ENCODE measurements at regions not wholly inside any gene's neighbourhood (a gene's known extent, or its start where the extent isn't known, plus 50 kb on each side); places are given as distances from the start of the nearest gene placed in this dataset.
"Not testable (repeated sequence)": the region's sequence is repeated elsewhere in the genome, so short reads cannot be mapped to it uniquely, and the experiment has no call there.

DNA sequence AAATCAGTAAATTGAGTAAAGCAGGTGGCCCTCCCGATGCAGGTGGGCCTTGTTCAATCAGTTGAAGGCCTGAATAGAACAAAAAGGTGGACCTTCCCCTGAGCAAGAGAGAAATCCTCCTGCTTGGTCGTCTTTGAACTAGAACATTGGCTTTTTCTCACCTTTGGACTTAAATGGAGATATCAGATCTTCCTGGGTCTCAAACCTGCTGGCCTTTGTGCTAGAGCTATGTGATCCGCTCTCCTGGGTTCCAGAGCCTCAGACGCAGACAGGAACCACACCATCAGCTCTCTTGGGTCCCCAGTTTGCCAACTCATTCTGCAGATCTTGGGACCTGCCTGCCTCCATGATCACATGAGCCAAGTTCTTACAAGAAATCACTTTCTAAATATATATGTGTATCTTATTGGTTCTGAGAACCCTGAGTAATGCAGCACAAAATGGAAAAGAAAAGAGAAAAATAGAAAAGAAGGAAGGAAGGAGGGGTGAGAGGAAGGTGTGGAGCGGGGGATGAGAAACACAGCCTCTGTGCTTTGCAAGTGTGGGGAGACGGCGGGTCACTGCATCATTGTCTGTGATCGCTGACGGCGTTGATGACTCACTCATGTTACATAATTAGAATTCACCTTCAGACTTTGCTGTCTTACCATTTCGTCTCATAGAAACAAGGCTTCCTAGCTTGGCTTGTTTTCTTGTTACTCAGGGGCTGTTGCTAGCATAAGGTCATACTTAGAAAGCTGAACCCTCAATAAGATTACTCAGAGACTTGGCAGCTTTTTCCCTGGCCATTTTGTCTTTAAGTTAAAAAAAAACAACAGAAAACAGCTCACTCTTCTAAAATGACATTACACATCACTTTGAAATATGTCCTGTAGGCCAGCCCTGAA lies 85.7 kb upstream of the NEDD9 start:
- Histone ChIP-seq H3K9me3 (ENCODE audit: low read depth, low read length) (no peaks in the 10 kb centered on the region), H3K4me1 (ENCODE audit: insufficient read depth, low read length) (peaks cover 29% of the 10 kb centered on the region), H3K27me3 (ENCODE audit: insufficient read depth, low read length) (no peaks in the 10 kb centered on the region), H3K4me3 (ENCODE audit: low read length) (no peak overlapping the region)

DNA sequence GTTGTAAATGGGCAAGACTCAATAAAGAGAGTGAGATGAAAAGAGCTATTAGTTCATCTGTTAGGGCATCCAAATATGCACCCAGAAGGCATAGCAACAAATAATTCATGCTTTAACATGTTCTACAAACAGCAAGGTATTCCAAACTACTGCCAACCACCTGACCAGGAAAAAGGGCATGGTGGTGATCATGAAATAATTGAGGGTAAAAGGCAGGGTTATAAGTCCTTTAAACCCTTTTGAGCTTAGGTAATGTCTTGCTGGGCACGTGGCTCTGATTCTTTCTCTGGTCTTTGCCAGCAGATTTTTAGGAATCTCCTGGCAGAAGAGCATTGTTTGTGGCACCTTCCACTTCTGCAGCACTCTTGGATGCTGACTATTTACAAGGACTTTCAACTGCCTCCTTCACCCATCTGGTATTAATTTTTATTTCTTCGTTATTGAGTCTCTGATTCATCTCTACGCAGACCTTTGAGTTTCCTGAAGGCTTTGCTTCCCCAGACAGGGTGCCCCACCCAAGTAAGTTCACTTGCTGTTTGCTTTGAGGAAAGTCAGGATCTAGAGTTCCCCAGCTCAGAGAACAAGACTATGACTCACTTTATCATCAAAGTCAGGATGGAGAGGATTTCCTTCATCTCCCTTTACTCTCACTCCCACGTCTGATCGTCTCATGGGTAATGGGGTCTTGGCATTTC lies 83.4 kb upstream of the NEDD9 start:
- Histone ChIP-seq H3K9me3 (ENCODE audit: low read depth, low read length) (no peaks in the 10 kb centered on the region), H3K27me3 (ENCODE audit: insufficient read depth, low read length) (no peaks in the 10 kb centered on the region), H3K4me1 (ENCODE audit: insufficient read depth, low read length) (peaks cover 24% of the 10 kb centered on the region), H3K4me3 (ENCODE audit: low read length) (no peak overlapping the region)

DNA sequence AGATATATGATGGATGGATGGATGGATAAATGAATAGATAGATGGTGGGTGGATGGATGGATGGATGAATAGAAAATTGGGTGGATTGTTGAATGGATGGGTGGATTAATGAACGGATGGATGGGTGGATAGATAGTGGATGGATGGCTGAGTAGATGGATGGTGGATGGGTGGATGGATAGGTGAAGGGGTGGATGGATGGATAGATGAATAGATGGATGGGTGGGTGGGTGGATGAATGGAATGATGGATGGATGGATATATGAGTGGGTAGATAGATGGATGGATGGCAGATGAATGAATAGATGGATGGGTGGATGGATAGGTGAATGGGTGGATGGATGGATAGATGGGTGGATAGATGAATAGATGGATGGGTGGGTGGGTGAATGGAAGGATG lies 80.7 kb upstream of the NEDD9 start:
- H3K4me3 ChIP-seq (ENCODE audit: low read length) = no peak overlapping the region

DNA sequence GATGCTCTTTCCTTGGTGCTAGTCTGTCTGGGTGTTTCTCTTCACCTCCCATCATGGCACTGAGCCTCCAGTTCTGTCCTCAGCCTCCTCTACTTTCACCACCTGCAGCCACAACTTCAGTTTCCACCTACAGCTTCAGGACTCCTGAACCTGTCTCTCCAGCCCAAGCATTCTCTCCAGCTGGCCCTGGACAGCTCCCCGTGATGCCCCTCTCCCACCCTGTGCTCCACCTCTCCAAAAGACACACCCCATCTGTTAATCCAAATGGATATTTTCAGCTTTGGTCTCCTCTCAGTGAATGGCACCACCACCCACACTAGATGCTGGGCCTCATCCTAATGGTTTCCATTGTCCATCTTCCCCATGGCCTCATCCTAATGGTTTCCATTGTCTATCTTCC lies 79.5 kb upstream of the NEDD9 start:
- H3K4me3 ChIP-seq (ENCODE audit: low read length) = no peak overlapping the region
- H3K4me1 ChIP-seq (ENCODE audit: insufficient read depth, low read length) = peaks cover 17% of the 10 kb centered on the region
- H3K27me3 ChIP-seq (ENCODE audit: insufficient read depth, low read length) = no peaks in the 10 kb centered on the region
- no peaks in the 10 kb centered on the region for H3K9me3 ChIP-seq (ENCODE audit: low read depth, low read length)

More for the DNA sequence above, 80.7 kb upstream of the NEDD9 start:
- no peaks in the 10 kb centered on the region for H3K27me3 ChIP-seq (ENCODE audit: insufficient read depth, low read length)
- no peaks in the 10 kb centered on the region for H3K9me3 ChIP-seq (ENCODE audit: low read depth, low read length)
- H3K4me1 ChIP-seq (ENCODE audit: insufficient read depth, low read length) = peaks cover 23% of the 10 kb centered on the region

- Histone ChIP-seq H3K27me3 (ENCODE audit: insufficient read depth, low read length) (no peaks in the 10 kb centered on the region), H3K9me3 (ENCODE audit: low read depth, low read length) (no peaks in the 10 kb centered on the region), H3K4me3 (ENCODE audit: low read length) (no peak overlapping the region), H3K4me1 (ENCODE audit: insufficient read depth, low read length) (peaks cover 17% of the 10 kb centered on the region)
Observed at GRCh38 chr6:11309947-11310665, 77.6 kb upstream of the NEDD9 start.

GRCh38 chr6:11307226-11307625 lies 74.8 kb upstream of the NEDD9 start:
- Histone ChIP-seq H3K9me3 (ENCODE audit: low read depth, low read length) (no peaks in the 10 kb centered on the region), H3K27me3 (ENCODE audit: insufficient read depth, low read length) (no peaks in the 10 kb centered on the region), H3K4me3 (ENCODE audit: low read length) (no peak overlapping the region), H3K4me1 (ENCODE audit: insufficient read depth, low read length) (peaks cover 17% of the 10 kb centered on the region)

DNA sequence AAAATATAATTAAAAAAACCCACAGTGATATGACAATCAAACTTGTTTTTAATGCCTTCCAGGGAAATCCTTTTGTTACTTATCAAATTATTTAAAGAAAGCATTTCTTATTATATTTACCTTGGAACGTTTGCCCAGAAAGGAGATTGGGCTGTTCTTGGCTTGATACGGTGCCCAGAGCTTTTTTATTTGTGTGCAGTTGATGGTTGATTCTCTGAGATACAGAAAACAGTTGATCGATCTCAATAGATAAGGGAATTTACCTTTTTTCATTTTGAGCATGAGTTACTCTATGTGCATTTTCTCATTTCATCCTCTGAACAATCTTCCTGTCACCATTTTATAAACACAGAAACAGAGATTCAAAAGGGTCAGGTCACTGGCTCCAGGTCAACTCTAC lies 72.5 kb upstream of the NEDD9 start:
- Histone ChIP-seq H3K4me1 (ENCODE audit: insufficient read depth, low read length) (peaks cover 2% of the 10 kb centered on the region), H3K27me3 (ENCODE audit: insufficient read depth, low read length) (no peaks in the 10 kb centered on the region), H3K4me3 (ENCODE audit: low read length) (no peak overlapping the region), H3K9me3 (ENCODE audit: low read depth, low read length) (no peaks in the 10 kb centered on the region)

DNA sequence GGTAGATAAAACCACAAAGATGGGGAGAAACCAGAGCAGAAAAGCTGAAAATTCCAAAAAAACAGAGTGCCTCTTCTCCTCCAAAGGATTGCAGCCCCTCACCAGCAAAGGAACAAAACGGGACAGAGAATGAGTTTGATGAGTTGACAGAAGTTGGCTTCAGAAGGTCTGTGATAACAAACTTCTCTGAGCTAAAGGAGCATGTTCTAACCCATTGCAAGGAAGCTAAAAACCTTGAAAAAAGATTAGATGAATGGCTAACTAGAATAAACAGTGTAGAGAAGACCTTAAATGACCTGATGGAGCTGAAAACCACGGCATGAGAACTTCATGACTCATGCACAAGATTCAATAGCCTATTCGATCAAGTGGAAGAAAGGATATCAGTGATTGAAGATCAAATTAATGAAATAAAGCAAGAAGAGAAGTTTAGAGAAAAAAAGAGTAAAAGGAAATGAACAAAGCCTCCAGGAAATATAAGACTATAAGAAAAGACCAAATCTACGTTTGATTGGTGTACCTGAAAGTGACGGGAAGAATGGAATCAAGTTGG lies 67.5 kb upstream of the NEDD9 start:
- H3K4me3 ChIP-seq (ENCODE audit: low read length); H3K4me1 ChIP-seq (ENCODE audit: insufficient read depth, low read length); H3K27me3 ChIP-seq (ENCODE audit: insufficient read depth, low read length); H3K9me3 ChIP-seq (ENCODE audit: low read depth, low read length): not testable (repeated sequence)

DNA sequence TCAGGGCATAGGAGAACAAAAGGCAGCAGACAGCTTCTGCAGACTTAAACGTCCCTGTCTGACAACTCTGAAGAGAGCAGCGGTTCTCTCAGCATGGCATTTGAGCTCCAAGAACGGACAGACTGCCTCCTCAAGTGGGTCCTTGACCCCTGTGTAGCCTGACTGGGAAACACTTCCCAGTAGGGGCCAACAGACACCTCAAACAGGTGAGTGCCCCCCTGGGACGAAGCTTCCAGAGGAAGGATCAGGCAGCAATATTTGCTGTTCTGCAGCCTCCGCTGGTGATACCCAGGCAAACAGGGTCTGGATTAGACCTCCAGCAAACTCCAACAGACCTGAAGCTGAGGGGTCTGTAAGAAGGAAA lies 66.9 kb upstream of the NEDD9 start:
- H3K9me3 ChIP-seq (ENCODE audit: low read depth, low read length); H3K4me3 ChIP-seq (ENCODE audit: low read length); H3K27me3 ChIP-seq (ENCODE audit: insufficient read depth, low read length); H3K4me1 ChIP-seq (ENCODE audit: insufficient read depth, low read length): not testable (repeated sequence)

- Histone ChIP-seq H3K4me1 (ENCODE audit: insufficient read depth, low read length) (peaks cover 9% of the 10 kb centered on the region), H3K9me3 (ENCODE audit: low read depth, low read length) (no peaks in the 10 kb centered on the region), H3K4me3 (ENCODE audit: low read length) (no peak overlapping the region), H3K27me3 (ENCODE audit: insufficient read depth, low read length) (no peaks in the 10 kb centered on the region)
Observed at GRCh38 chr6:11298651-11299420, 66.4 kb upstream of the NEDD9 start.

DNA sequence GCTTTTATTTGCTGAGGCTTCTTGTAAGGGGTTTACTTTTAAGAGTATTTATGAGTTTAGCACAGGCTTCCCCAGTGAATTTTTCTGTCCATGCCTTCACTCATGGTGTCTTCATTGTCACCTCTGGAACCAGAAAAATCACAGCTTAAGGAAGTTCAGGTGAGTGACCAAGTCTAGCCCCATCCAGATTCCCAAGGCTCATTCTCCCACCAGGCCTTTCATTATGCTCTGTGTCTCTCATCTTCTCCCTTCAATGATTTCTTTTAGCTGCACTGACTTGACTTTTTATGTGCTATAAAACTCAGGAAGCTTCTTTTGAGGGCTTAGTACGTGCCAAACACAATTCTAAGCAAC lies 64.9 kb upstream of the NEDD9 start:
- Histone ChIP-seq H3K4me3 (ENCODE audit: low read length) (no peak overlapping the region), H3K4me1 (ENCODE audit: insufficient read depth, low read length) (peaks cover 17% of the 10 kb centered on the region), H3K9me3 (ENCODE audit: low read depth, low read length) (no peaks in the 10 kb centered on the region), H3K27me3 (ENCODE audit: insufficient read depth, low read length) (no peaks in the 10 kb centered on the region)

- no peaks in the 10 kb centered on the region for H3K27me3 ChIP-seq (ENCODE audit: insufficient read depth, low read length)
- H3K4me1 ChIP-seq (ENCODE audit: insufficient read depth, low read length) = peaks cover 17% of the 10 kb centered on the region
- H3K9me3 ChIP-seq (ENCODE audit: low read depth, low read length) = no peaks in the 10 kb centered on the region
- H3K4me3 ChIP-seq (ENCODE audit: low read length) = no peak overlapping the region
Observed at GRCh38 chr6:11296449-11297375, 64.2 kb upstream of the NEDD9 start.

GRCh38 chr6:11295969-11296368 lies 63.5 kb upstream of the NEDD9 start:
- Histone ChIP-seq H3K4me1 (ENCODE audit: insufficient read depth, low read length) (peaks cover 17% of the 10 kb centered on the region), H3K4me3 (ENCODE audit: low read length) (no peak overlapping the region), H3K9me3 (ENCODE audit: low read depth, low read length) (no peaks in the 10 kb centered on the region), H3K27me3 (ENCODE audit: insufficient read depth, low read length) (no peaks in the 10 kb centered on the region)

DNA sequence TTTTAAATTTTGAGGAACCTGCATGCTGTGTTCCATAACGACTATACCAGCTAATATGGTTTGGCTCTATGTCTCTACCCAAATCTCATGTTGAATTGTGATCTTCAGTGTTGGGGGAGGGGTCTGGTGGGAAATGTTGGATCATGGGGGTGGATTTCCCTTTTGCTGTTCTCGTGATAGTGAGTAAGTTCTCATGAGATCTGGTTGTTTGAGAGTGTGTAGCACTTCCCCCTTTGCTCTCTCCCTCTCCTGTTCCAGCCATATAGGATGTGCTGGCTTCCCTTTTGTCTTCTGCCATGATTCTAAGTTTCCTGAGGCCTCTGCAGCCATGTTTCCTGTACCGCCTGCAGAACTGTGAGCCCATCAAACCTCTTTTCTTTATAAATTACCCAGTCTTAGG lies 61.8 kb upstream of the NEDD9 start:
- H3K9me3 ChIP-seq (ENCODE audit: low read depth, low read length) = no peaks in the 10 kb centered on the region
- H3K4me3 ChIP-seq (ENCODE audit: low read length) = no peak overlapping the region
- peaks cover 14% of the 10 kb centered on the region for H3K4me1 ChIP-seq (ENCODE audit: insufficient read depth, low read length)
- H3K27me3 ChIP-seq (ENCODE audit: insufficient read depth, low read length) = no peaks in the 10 kb centered on the region
